ENCODE measurements at regions not wholly inside any gene's neighbourhood (a gene's known extent, or its start where the extent isn't known, plus 50 kb on each side); places are given as distances from the start of the nearest gene placed in this dataset.

DNA sequence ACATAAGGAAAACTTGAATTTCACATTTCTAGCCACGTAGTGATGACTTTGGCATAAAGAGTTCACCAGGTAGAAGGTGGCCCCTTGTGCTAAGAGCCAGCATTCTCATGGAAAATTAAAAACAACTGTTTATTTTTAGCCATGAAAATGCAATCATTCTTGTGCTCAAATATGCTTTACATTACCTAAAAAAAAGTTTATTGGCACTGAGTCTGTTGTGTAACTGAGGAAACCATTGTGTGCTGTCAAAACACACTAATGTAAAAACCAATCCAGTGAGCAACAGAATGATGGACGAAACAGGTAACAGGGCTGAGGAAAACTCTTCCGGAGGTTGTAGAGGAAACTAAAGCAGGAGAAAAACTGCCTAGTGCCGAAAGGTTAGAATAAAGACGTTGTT, 287.0 kb upstream of the TMC3 start:
- Histone ChIP-seq H3K36me3 (ENCODE audit: control insufficient read depth in 2 of 2, extremely low read depth in 1 of 2, insufficient read depth in 2 of 2, low read length in 2 of 2) (no peaks in the 10 kb centered on the region), H3K79me2 (ENCODE audit: control insufficient read depth, insufficient read depth, low read length) (no peaks in the 10 kb centered on the region), H3K4me2 (ENCODE audit: insufficient read depth, low read length) (no peak overlapping the region), H3K9ac (replicated peaks; ENCODE audit: extremely low read depth, insufficient read depth, low read length) (no peak overlapping the region), H2AFZ (ENCODE audit: low read depth, low read length) (no peak overlapping the region), H3K9me1 (replicated peaks; ENCODE audit: control insufficient read depth, extremely low read depth, insufficient read depth, low read length) (no peaks in the 10 kb centered on the region), H4K20me1 (replicated peaks; ENCODE audit: control insufficient read depth, extremely low read depth, insufficient read depth, low read length) (no peaks in the 10 kb centered on the region), H3K9me3 (replicated peaks; ENCODE audit: control insufficient read depth, insufficient read depth, low read length) (no peaks in the 10 kb centered on the region), H3K4me3 (replicated peaks in 1 of 3; ENCODE audit: insufficient read depth in 1 of 3, low read depth in 1 of 3, low read length in 3 of 3) (no peak overlapping the region), H3K4me1 (ENCODE audit: control insufficient read depth, extremely low read depth, insufficient read depth, low read length) (no peaks in the 10 kb centered on the region), H3K27me3 (ENCODE audit: control insufficient read depth in 2 of 2, insufficient read depth in 2 of 2, low read length in 2 of 2) (no peaks in the 10 kb centered on the region), H3K27ac (ENCODE audit: insufficient read depth, low read depth, low read length) (no peak overlapping the region)
- no peak for DNase-seq (ENCODE audit: low read depth, low spot score)
- FAIRE-seq: no peak
- CTCF ChIA-PET: no interaction called here
- dilution Hi-C loops (cut with MboI; ENCODE audit: extremely low pct_ligation_motif_present, low sequenced_read_pairs): no loop called here
- no TSS peak for BruUV-seq (replicated peaks)
- POLR2A ChIA-PET: no interaction called here
- TF ChIP-seq FOS (IDR thresholded peaks at IDR 0.05; ENCODE audit: borderline replicate concordance, insufficient read depth, low read length): no peak
- no peak for TF ChIP-seq POLR2AphosphoS5 (IDR thresholded peaks at IDR 0.05; ENCODE audit: insufficient read depth, low read depth, low read length)
- TF ChIP-seq EZH2 (IDR thresholded peaks at IDR 0.05; ENCODE audit: borderline replicate concordance, low read depth, low read length, severe bottlenecking): no peak
- TF ChIP-seq, protein P1, sequence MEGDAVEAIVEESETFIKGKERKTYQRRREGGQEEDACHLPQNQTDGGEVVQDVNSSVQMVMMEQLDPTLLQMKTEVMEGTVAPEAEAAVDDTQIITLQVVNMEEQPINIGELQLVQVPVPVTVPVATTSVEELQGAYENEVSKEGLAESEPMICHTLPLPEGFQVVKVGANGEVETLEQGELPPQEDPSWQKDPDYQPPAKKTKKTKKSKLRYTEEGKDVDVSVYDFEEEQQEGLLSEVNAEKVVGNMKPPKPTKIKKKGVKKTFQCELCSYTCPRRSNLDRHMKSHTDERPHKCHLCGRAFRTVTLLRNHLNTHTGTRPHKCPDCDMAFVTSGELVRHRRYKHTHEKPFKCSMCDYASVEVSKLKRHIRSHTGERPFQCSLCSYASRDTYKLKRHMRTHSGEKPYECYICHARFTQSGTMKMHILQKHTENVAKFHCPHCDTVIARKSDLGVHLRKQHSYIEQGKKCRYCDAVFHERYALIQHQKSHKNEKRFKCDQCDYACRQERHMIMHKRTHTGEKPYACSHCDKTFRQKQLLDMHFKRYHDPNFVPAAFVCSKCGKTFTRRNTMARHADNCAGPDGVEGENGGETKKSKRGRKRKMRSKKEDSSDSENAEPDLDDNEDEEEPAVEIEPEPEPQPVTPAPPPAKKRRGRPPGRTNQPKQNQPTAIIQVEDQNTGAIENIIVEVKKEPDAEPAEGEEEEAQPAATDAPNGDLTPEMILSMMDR (IDR thresholded peaks at IDR 0.05; ENCODE audit: extremely low read depth in 1 of 2, insufficient read depth in 1 of 2, low read depth in 1 of 2, low read length in 2 of 2): no peak
- intact Hi-C loops (cut with micrococcal nuclease): no loop called here

DNA sequence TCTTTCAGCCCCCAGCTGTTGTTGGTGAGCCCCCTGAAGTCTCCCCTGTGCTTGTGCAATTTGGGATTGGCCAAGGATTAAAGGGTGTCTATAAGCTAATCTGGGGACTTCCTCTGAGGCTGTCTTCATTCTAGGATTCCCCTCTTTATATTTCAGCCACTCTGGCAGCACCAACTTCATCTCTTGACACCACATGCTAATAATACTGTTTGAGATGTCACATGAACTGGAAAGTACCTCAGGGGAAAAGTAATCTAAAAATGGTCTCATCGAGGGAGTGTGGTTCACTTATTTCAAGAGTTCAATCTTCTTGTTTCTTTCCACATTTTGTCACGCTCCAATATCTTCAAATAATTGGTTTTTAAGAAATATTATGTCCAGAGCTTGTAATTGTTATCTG, 279.2 kb upstream of the TMC3 start:
- H3K27ac ChIP-seq (ENCODE audit: insufficient read depth, low read depth, low read length): no peak overlapping the region
- H2AFZ ChIP-seq (ENCODE audit: low read depth, low read length): no peak overlapping the region
- no peaks in the 10 kb centered on the region for H3K9me3 ChIP-seq (replicated peaks; ENCODE audit: control insufficient read depth, insufficient read depth, low read length)
- H3K9me1 ChIP-seq (replicated peaks; ENCODE audit: control insufficient read depth, extremely low read depth, insufficient read depth, low read length): no peaks in the 10 kb centered on the region
- no peak overlapping the region for H3K9ac ChIP-seq (replicated peaks; ENCODE audit: extremely low read depth, insufficient read depth, low read length)
- TF ChIP-seq GATA2 (IDR thresholded peaks at IDR 0.05; ENCODE audit: insufficient read depth, insufficient read length, low read depth, low read length) (no peak), POLR2A (IDR thresholded peaks at IDR 0.05; ENCODE audit: low read depth, low read length) (no peak), POLR2AphosphoS5 (IDR thresholded peaks at IDR 0.05; ENCODE audit: insufficient read depth, low read depth, low read length) (no peak), JUN (IDR thresholded peaks at IDR 0.05; ENCODE audit: borderline replicate concordance, insufficient read depth, insufficient read length, low read depth) (no peak), MYC (IDR thresholded peaks at IDR 0.05; ENCODE audit: low read depth, low read length) (no peak), FOS (IDR thresholded peaks at IDR 0.05; ENCODE audit: borderline replicate concordance, insufficient read depth, low read length) (no peak), EZH2 (IDR thresholded peaks at IDR 0.05; ENCODE audit: borderline replicate concordance, low read depth, low read length, severe bottlenecking) (no peak)
- TF ChIP-seq, protein P1 (IDR thresholded peaks at IDR 0.05; ENCODE audit: extremely low read depth in 1 of 2, insufficient read depth in 1 of 2, low read depth in 1 of 2, low read length in 2 of 2): no peak
- TF ChIP-seq, protein P2, sequence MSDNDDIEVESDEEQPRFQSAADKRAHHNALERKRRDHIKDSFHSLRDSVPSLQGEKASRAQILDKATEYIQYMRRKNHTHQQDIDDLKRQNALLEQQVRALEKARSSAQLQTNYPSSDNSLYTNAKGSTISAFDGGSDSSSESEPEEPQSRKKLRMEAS (IDR thresholded peaks at IDR 0.05; ENCODE audit: insufficient read depth, insufficient read length): no peak
- no TSS peak for BruUV-seq (replicated peaks)
- H3K4me1 ChIP-seq (ENCODE audit: control insufficient read depth, extremely low read depth, insufficient read depth, low read length): no peaks in the 10 kb centered on the region
- FAIRE-seq (no peak), DNase-seq (ENCODE audit: low read depth, low spot score) (no peak)
- dilution Hi-C loops (cut with MboI; ENCODE audit: extremely low pct_ligation_motif_present, low sequenced_read_pairs): no loop called here
- intact Hi-C loops (cut with micrococcal nuclease): no loop called here
- no peak overlapping the region for H3K4me2 ChIP-seq (ENCODE audit: insufficient read depth, low read length)
- ChIA-PET POLR2A (no interaction called here), CTCF (no interaction called here)
- no peaks in the 10 kb centered on the region for H3K79me2 ChIP-seq (ENCODE audit: control insufficient read depth, insufficient read depth, low read length)
- no peaks in the 10 kb centered on the region for H3K27me3 ChIP-seq (ENCODE audit: control insufficient read depth in 2 of 2, insufficient read depth in 2 of 2, low read length in 2 of 2)
- no peaks in the 10 kb centered on the region for H4K20me1 ChIP-seq (replicated peaks; ENCODE audit: control insufficient read depth, extremely low read depth, insufficient read depth, low read length)
- H3K4me3 ChIP-seq (replicated peaks in 1 of 3; ENCODE audit: insufficient read depth in 1 of 3, low read depth in 1 of 3, low read length in 3 of 3): no peak overlapping the region
- H3K36me3 ChIP-seq (ENCODE audit: control insufficient read depth in 2 of 2, extremely low read depth in 1 of 2, insufficient read depth in 2 of 2, low read length in 2 of 2): no peaks in the 10 kb centered on the region
